HG03175 (cell line): ENCODE measurements at regions not wholly inside any gene's neighbourhood (a gene's known extent, or its start where the extent isn't known, plus 50 kb on each side); places are given as distances from the start of the nearest gene placed in this dataset.

Experiments
- ATAC-seq: cut with Tn5 transposase; IDR thresholded peaks from one replicate; pipeline ENCODE4 v1.9.1; 2021; ENCODE audit warnings: mild to moderate bottlenecking, moderate library complexity; ENCODE audit not compliant: unreplicated experiment

- no peak for ATAC-seq
Observed at GRCh38 chr5:52497133-52497693, 290.5 kb upstream of the ITGA1 start.

- ATAC-seq, result no peak
Observed at GRCh38 chr5:52498607-52499006, 289.1 kb upstream of the ITGA1 start.

GRCh38 chr5:52502460-52502999 lies 285.2 kb upstream of the ITGA1 start:
- ATAC-seq, result no peak

- no peak for ATAC-seq
Observed at GRCh38 chr5:52504584-52505240, 283.0 kb upstream of the ITGA1 start.

GRCh38 chr5:52517667-52518066 lies 270.0 kb upstream of the ITGA1 start:
- ATAC-seq, result no peak

GRCh38 chr5:52520171-52520570 lies 267.5 kb upstream of the ITGA1 start:
- no peak for ATAC-seq

- ATAC-seq, result no peak
Observed at GRCh38 chr5:52521236-52521635, 266.5 kb upstream of the ITGA1 start.

- ATAC-seq, result no peak
Observed at GRCh38 chr5:52523701-52524100, 264.0 kb upstream of the ITGA1 start.

GRCh38 chr5:52531105-52531504 lies 256.6 kb upstream of the ITGA1 start:
- no peak for ATAC-seq

- no peak for ATAC-seq
Observed at GRCh38 chr5:52543594-52543993, 244.1 kb upstream of the ITGA1 start.

- no peak for ATAC-seq
Observed at GRCh38 chr5:52544738-52545137, 243.0 kb upstream of the ITGA1 start.

GRCh38 chr5:52554293-52554692 lies 233.4 kb upstream of the ITGA1 start:
- no peak for ATAC-seq

- ATAC-seq, result no peak
Observed at GRCh38 chr5:52560366-52560765, 227.3 kb upstream of the ITGA1 start.

- no peak for ATAC-seq
Observed at GRCh38 chr5:52562473-52562872, 225.2 kb upstream of the ITGA1 start.

GRCh38 chr5:52564587-52564986 lies 223.1 kb upstream of the ITGA1 start:
- no peak for ATAC-seq

- no peak for ATAC-seq
Observed at GRCh38 chr5:52577546-52577945, 210.2 kb upstream of the ITGA1 start.

- ATAC-seq, result no peak
Observed at GRCh38 chr5:52579391-52579790, 208.3 kb upstream of the ITGA1 start.

- ATAC-seq, result no peak
Observed at GRCh38 chr5:52580921-52581320, 206.8 kb upstream of the ITGA1 start.

- no peak for ATAC-seq
Observed at GRCh38 chr5:52582313-52582712, 205.4 kb upstream of the ITGA1 start.

- no peak for ATAC-seq
Observed at GRCh38 chr5:52587131-52587530, 200.6 kb upstream of the ITGA1 start.

GRCh38 chr5:52597625-52598024 lies 190.1 kb upstream of the ITGA1 start:
- ATAC-seq, result no peak

GRCh38 chr5:52598968-52599367 lies 188.7 kb upstream of the ITGA1 start:
- ATAC-seq, result no peak
